ENCODE measurements at regions not wholly inside any gene's neighbourhood (a gene's known extent, or its start where the extent isn't known, plus 50 kb on each side); places are given as distances from the start of the nearest gene placed in this dataset.

DNA sequence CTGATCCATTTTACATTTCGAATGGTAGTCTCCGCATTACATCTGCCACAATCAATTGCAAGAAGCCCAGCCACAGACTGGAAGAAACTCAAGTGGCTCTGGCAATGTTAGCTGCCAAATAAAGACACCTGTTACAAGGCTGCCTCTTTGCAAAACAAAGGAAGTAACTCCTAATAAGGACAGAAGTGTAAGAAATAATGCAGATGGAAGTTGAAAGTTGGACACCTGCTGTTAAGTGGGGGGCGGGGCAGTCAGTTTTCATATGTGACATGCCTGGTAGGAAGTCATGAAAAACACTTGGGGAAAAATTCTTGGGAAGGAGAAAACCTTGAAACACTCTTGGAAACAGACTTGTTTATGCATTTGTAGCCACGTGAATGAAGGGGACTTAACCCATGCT, 54.1 kb upstream of the ATP2C1 start:
- no TSS peak for BruUV-seq (replicated peaks)
- Histone ChIP-seq H3K27ac (ENCODE audit: low read depth, low read length, poor library complexity, severe bottlenecking) (no peak overlapping the region), H3K9me3 (ENCODE audit: low read depth, low read length, poor library complexity, severe bottlenecking) (no peaks in the 10 kb centered on the region), H3K4me3 (ENCODE audit: low read depth, low read length, poor library complexity, severe bottlenecking) (no peak overlapping the region), H3K4me1 (ENCODE audit: insufficient read depth, low read length, poor library complexity, severe bottlenecking) (no peaks in the 10 kb centered on the region), H3K36me3 (ENCODE audit: insufficient read depth, low read length, poor library complexity, severe bottlenecking) (no peaks in the 10 kb centered on the region), H3K27me3 (replicated peaks; ENCODE audit: insufficient read depth, low read depth, low read length, poor library complexity) (no peaks in the 10 kb centered on the region)
- DNase-seq (ENCODE audit: low spot score): peak; percentile 11
- ChIA-PET POLR2A (ENCODE audit: low non-redundant PET) (no interaction called here), CTCF (no interaction called here)
- no peak for TF ChIP-seq EZH2 (IDR thresholded peaks at IDR 0.05; ENCODE audit: borderline replicate concordance, low read depth, low read length, poor library complexity, severe bottlenecking)
- TF ChIP-seq, protein P1, sequence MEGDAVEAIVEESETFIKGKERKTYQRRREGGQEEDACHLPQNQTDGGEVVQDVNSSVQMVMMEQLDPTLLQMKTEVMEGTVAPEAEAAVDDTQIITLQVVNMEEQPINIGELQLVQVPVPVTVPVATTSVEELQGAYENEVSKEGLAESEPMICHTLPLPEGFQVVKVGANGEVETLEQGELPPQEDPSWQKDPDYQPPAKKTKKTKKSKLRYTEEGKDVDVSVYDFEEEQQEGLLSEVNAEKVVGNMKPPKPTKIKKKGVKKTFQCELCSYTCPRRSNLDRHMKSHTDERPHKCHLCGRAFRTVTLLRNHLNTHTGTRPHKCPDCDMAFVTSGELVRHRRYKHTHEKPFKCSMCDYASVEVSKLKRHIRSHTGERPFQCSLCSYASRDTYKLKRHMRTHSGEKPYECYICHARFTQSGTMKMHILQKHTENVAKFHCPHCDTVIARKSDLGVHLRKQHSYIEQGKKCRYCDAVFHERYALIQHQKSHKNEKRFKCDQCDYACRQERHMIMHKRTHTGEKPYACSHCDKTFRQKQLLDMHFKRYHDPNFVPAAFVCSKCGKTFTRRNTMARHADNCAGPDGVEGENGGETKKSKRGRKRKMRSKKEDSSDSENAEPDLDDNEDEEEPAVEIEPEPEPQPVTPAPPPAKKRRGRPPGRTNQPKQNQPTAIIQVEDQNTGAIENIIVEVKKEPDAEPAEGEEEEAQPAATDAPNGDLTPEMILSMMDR (conservative IDR thresholded peaks at IDR 0.05; ENCODE audit: low read depth, low read length): no peak
- intact Hi-C loops (cut with micrococcal nuclease; ENCODE audit: unreplicated experiment): no loop called here

DNA sequence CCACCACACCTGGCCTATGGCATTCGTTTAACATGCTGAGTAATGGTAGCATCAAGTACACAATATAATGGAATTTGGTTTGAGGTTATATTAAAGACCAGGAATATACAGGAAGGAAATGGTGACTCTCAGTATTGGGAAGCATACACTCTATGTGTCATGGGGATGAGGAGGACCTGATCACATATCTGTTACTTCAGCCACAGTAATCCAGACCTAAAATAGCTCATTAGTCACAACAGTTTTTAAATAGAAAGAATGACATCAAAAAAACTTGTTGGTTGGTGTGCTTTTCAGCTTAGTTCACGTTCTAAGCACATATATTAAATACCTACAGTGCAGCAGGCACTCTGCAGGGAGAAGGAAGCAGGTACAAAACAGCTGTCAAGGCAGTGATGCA, 52.5 kb upstream of the ATP2C1 start:
- ChIA-PET CTCF (no interaction called here), POLR2A (ENCODE audit: low non-redundant PET) (no interaction called here)
- no peaks in the 10 kb centered on the region for H3K9me3 ChIP-seq (ENCODE audit: low read depth, low read length, poor library complexity, severe bottlenecking)
- no peaks in the 10 kb centered on the region for H3K27me3 ChIP-seq (replicated peaks; ENCODE audit: insufficient read depth, low read depth, low read length, poor library complexity)
- no peak overlapping the region for H3K27ac ChIP-seq (ENCODE audit: low read depth, low read length, poor library complexity, severe bottlenecking)
- H3K4me1 ChIP-seq (ENCODE audit: insufficient read depth, low read length, poor library complexity, severe bottlenecking): no peaks in the 10 kb centered on the region
- no peak overlapping the region for H3K4me3 ChIP-seq (ENCODE audit: low read depth, low read length, poor library complexity, severe bottlenecking)
- no peaks in the 10 kb centered on the region for H3K36me3 ChIP-seq (ENCODE audit: insufficient read depth, low read length, poor library complexity, severe bottlenecking)
- DNase-seq (ENCODE audit: low spot score): no peak
- intact Hi-C loops (cut with micrococcal nuclease; ENCODE audit: unreplicated experiment): no loop called here
- TF ChIP-seq, protein P1 (conservative IDR thresholded peaks at IDR 0.05; ENCODE audit: low read depth, low read length): no peak
- no peak for TF ChIP-seq EZH2 (IDR thresholded peaks at IDR 0.05; ENCODE audit: borderline replicate concordance, low read depth, low read length, poor library complexity, severe bottlenecking)
- BruUV-seq (replicated peaks): no TSS peak

DNA sequence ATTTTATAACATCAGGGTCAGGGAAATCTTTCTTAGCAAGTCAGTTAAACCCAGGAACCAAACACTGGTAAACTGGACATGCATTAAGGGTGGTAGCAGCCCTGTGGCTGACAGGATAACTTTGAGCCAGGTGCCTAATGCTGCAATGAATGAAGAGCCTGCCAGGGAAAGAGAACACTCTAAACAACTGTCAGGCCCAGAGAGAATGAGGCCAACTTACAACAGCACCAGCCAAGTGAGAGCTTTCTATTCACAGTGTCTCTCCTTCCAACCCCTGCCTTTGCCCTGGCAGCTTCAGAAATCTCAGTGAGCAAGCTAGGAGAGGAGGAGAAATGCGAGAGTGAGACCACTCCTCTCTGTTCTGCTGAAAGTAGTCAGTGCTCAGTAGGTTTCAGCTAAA, 50.4 kb upstream of the ATP2C1 start:
- Histone ChIP-seq H3K4me1 (ENCODE audit: insufficient read depth, low read length, poor library complexity, severe bottlenecking) (no peaks in the 10 kb centered on the region), H3K27me3 (replicated peaks; ENCODE audit: insufficient read depth, low read depth, low read length, poor library complexity) (no peaks in the 10 kb centered on the region), H3K9me3 (ENCODE audit: low read depth, low read length, poor library complexity, severe bottlenecking) (no peaks in the 10 kb centered on the region), H3K4me3 (ENCODE audit: low read depth, low read length, poor library complexity, severe bottlenecking) (no peak overlapping the region), H3K27ac (ENCODE audit: low read depth, low read length, poor library complexity, severe bottlenecking) (no peak overlapping the region), H3K36me3 (ENCODE audit: insufficient read depth, low read length, poor library complexity, severe bottlenecking) (no peaks in the 10 kb centered on the region)
- TF ChIP-seq, protein P1 (conservative IDR thresholded peaks at IDR 0.05; ENCODE audit: low read depth, low read length): no peak
- TF ChIP-seq EZH2 (IDR thresholded peaks at IDR 0.05; ENCODE audit: borderline replicate concordance, low read depth, low read length, poor library complexity, severe bottlenecking): no peak
- no TSS peak for BruUV-seq (replicated peaks)
- ChIA-PET POLR2A (ENCODE audit: low non-redundant PET) (no interaction called here), CTCF (no interaction called here)
- intact Hi-C loops (cut with micrococcal nuclease; ENCODE audit: unreplicated experiment): no loop called here
- no peak for DNase-seq (ENCODE audit: low spot score)
